ENCODE measurements at regions not wholly inside any gene's neighbourhood (a gene's known extent, or its start where the extent isn't known, plus 50 kb on each side); places are given as distances from the start of the nearest gene placed in this dataset.
A peak's percentile ranks its signal among the peaks of the same experiment; 100 is the strongest.

- in situ Hi-C loops (cut with MboI; ENCODE audit: low pct_unique_long_range_greater_than_20kb, low sequenced_read_pairs, unreplicated experiment) = no loop called here
- no peak for DNase-seq (ENCODE audit: low spot score)
- no peak for TF ChIP-seq CTCF (IDR thresholded peaks at IDR 0.05; ENCODE audit: extremely low read depth, insufficient read depth, missing control alignments)
Measured at GRCh38 chr12:16955083-16955657, 349.2 kb upstream of the LMO3 start.

- DNase-seq (ENCODE audit: low spot score) = no peak
- in situ Hi-C loops (cut with MboI; ENCODE audit: low pct_unique_long_range_greater_than_20kb, low sequenced_read_pairs, unreplicated experiment) = no loop called here
- no peak for TF ChIP-seq CTCF (IDR thresholded peaks at IDR 0.05; ENCODE audit: extremely low read depth, insufficient read depth, missing control alignments)
Measured at GRCh38 chr12:16949871-16950667, 344.1 kb upstream of the LMO3 start.

- in situ Hi-C loops (cut with MboI; ENCODE audit: low pct_unique_long_range_greater_than_20kb, low sequenced_read_pairs, unreplicated experiment) = no loop called here
- no peak for DNase-seq (ENCODE audit: low spot score)
- no peak for TF ChIP-seq CTCF (IDR thresholded peaks at IDR 0.05; ENCODE audit: extremely low read depth, insufficient read depth, missing control alignments)
Measured at GRCh38 chr12:16949371-16949770, 343.4 kb upstream of the LMO3 start.

- in situ Hi-C loops (cut with MboI; ENCODE audit: low pct_unique_long_range_greater_than_20kb, low sequenced_read_pairs, unreplicated experiment) = no loop called here
- TF ChIP-seq CTCF (IDR thresholded peaks at IDR 0.05; ENCODE audit: extremely low read depth, insufficient read depth, missing control alignments) = no peak
- DNase-seq (ENCODE audit: low spot score) = no peak
Measured at GRCh38 chr12:16946704-16947103, 340.7 kb upstream of the LMO3 start.

- peak; percentile 54 for DNase-seq (ENCODE audit: low spot score)
- in situ Hi-C loops (cut with MboI; ENCODE audit: low pct_unique_long_range_greater_than_20kb, low sequenced_read_pairs, unreplicated experiment) = no loop called here
- peak; percentile 82 for TF ChIP-seq CTCF (IDR thresholded peaks at IDR 0.05; ENCODE audit: extremely low read depth, insufficient read depth, missing control alignments)
Measured at GRCh38 chr12:16939871-16940306, 333.9 kb upstream of the LMO3 start.

GRCh38 chr12:16927259-16927658, 321.3 kb upstream of the LMO3 start:
- in situ Hi-C loops (cut with MboI; ENCODE audit: low pct_unique_long_range_greater_than_20kb, low sequenced_read_pairs, unreplicated experiment) = no loop called here

More at GRCh38 chr12:16927259-16927658, 321.3 kb upstream of the LMO3 start:
- TF ChIP-seq CTCF (IDR thresholded peaks at IDR 0.05; ENCODE audit: extremely low read depth, insufficient read depth, missing control alignments) = no peak
- no peak for DNase-seq (ENCODE audit: low spot score)
